DND-41 (cell line): ENCODE measurements at regions not wholly inside any gene's neighbourhood (a gene's known extent, or its start where the extent isn't known, plus 50 kb on each side); places are given as distances from the start of the nearest gene placed in this dataset.

Experiments
- ATAC-seq: fragments of 200-7000 bp; cut with Tn5 transposase; 3 replicates; pipeline ENCODE4 v1.9.1; 2021; ENCODE audit warnings: low read depth; ENCODE audit not compliant: insufficient read depth
- DNase-seq: peaks from one replicate; pipeline ENCODE4 v3.0.0-alpha.2; 2020
- H2AFZ ChIP-seq: 2 replicates; pipeline ENCODE4 v1.6.0; 2012; ENCODE audit warnings: low read depth, low read length
- H3K27ac ChIP-seq: 2 replicates; pipeline ENCODE4 v1.5.1; 2012; ENCODE audit warnings: low read length, inconsistent platforms
- H3K27me3 ChIP-seq: fragments of 200-600 bp; sonication (generic); 2 replicates; pipeline ENCODE4 v1.6.0; 2012; ENCODE audit warnings: low read length, mild to moderate bottlenecking, inconsistent platforms; ENCODE audit not compliant: insufficient read depth, poor library complexity
- H3K36me3 ChIP-seq: 2 replicates; pipeline ENCODE4 v1.5.1; 2012; ENCODE audit warnings: low read length, inconsistent platforms; ENCODE audit not compliant: insufficient read depth
- H3K4me1 ChIP-seq: 2 replicates; pipeline ENCODE4 v1.5.1; 2012; ENCODE audit warnings: mild to moderate bottlenecking, low read length; ENCODE audit not compliant: insufficient read depth
- H3K4me2 ChIP-seq: 2 replicates; pipeline ENCODE4 v1.6.0; 2012; ENCODE audit warnings: mild to moderate bottlenecking, moderate library complexity, low read length, inconsistent platforms; ENCODE audit not compliant: insufficient read depth
- H3K4me3 ChIP-seq, 2 experiments: fragments of 200-600 bp in 1 of 2; shearing (Covaris generic) in 1 of 2; 2 replicates each; pipeline ENCODE4 v1.5.1; 2012 to 2016; ENCODE audit warnings: inconsistent platforms in 2 of 2, low read length in 2 of 2, mild to moderate bottlenecking in 2 of 2, low read depth in 1 of 2, moderate library complexity in 1 of 2
- H3K79me2 ChIP-seq: 2 replicates; pipeline ENCODE4 v1.6.0; 2012; ENCODE audit warnings: low read length, inconsistent platforms; ENCODE audit not compliant: insufficient read depth
- H3K9ac ChIP-seq: 2 replicates; pipeline ENCODE4 v1.6.0; 2012; ENCODE audit warnings: low read depth, mild to moderate bottlenecking, inconsistent platforms, low read length, moderate library complexity
- H3K9me3 ChIP-seq: 2 replicates; pipeline ENCODE4 v1.5.1; 2012; ENCODE audit warnings: low read length, moderate library complexity, mild to moderate bottlenecking, inconsistent platforms; ENCODE audit not compliant: insufficient read depth, severe bottlenecking
- H4K20me1 ChIP-seq: 2 replicates; pipeline ENCODE4 v1.6.0; 2012; ENCODE audit warnings: low read length; ENCODE audit not compliant: insufficient read depth
- CTCF ChIP-seq: IDR thresholded peaks from 2 replicates; pipeline ENCODE4 v1.5.1; 2012; ENCODE audit warnings: borderline replicate concordance, low read length, moderate library complexity, mild to moderate bottlenecking; ENCODE audit not compliant: poor library complexity, severe bottlenecking; ENCODE audit errors: extremely low read depth
- EZH2 ChIP-seq: IDR thresholded peaks from 3 replicates; pipeline ENCODE4 v1.6.1; 2012; ENCODE audit warnings: borderline replicate concordance, low read depth, mild to moderate bottlenecking, moderate library complexity, low read length, inconsistent platforms; ENCODE audit not compliant: severe bottlenecking

GRCh38 chr16:49075709-49076108 lies 205.9 kb downstream of the CBLN1 start:
- Histone ChIP-seq H4K20me1 (no peaks in the 10 kb centered on the region), H3K4me2 (no peak overlapping the region), H3K4me1 (no peaks in the 10 kb centered on the region), H3K9ac (no peak overlapping the region), H3K27me3 (no peaks in the 10 kb centered on the region), H3K4me3 (no peak overlapping the region), H3K9me3 (no peaks in the 10 kb centered on the region), H3K36me3 (no peaks in the 10 kb centered on the region), H3K79me2 (no peaks in the 10 kb centered on the region), H3K27ac (no peak overlapping the region), H2AFZ (no peak overlapping the region)
- ATAC-seq (no peak), DNase-seq (no peak)
- no peak for TF ChIP-seq CTCF
- no peak for TF ChIP-seq EZH2

- TF ChIP-seq EZH2 (no peak), CTCF (no peak)
- Histone ChIP-seq H4K20me1 (no peaks in the 10 kb centered on the region), H3K27ac (no peak overlapping the region), H3K79me2 (no peaks in the 10 kb centered on the region), H3K9ac (no peak overlapping the region), H2AFZ (no peak overlapping the region), H3K9me3 (no peaks in the 10 kb centered on the region), H3K4me1 (no peaks in the 10 kb centered on the region), H3K36me3 (no peaks in the 10 kb centered on the region), H3K4me3 (no peak overlapping the region), H3K27me3 (no peaks in the 10 kb centered on the region), H3K4me2 (no peak overlapping the region)
- ATAC-seq (no peak), DNase-seq (no peak)
Measured at GRCh38 chr16:49068224-49068623, 213.4 kb downstream of the CBLN1 start.

GRCh38 chr16:49067776-49068175 lies 213.9 kb downstream of the CBLN1 start:
- no peak overlapping the region for H3K4me2 ChIP-seq
- no peaks in the 10 kb centered on the region for H3K36me3 ChIP-seq
- no peak overlapping the region for H3K27ac ChIP-seq
- H3K9ac ChIP-seq = no peak overlapping the region
- H3K4me1 ChIP-seq = no peaks in the 10 kb centered on the region
- H3K27me3 ChIP-seq = no peaks in the 10 kb centered on the region
- H2AFZ ChIP-seq = no peak overlapping the region
- ATAC-seq = no peak
- H3K9me3 ChIP-seq = no peaks in the 10 kb centered on the region
- no peaks in the 10 kb centered on the region for H3K79me2 ChIP-seq
- no peak for DNase-seq
- TF ChIP-seq CTCF (no peak), EZH2 (no peak)
- no peaks in the 10 kb centered on the region for H4K20me1 ChIP-seq
- no peak overlapping the region for H3K4me3 ChIP-seq

- Histone ChIP-seq H3K9me3 (no peaks in the 10 kb centered on the region), H3K4me1 (no peaks in the 10 kb centered on the region), H3K4me2 (no peak overlapping the region), H4K20me1 (no peaks in the 10 kb centered on the region), H3K4me3 (no peak overlapping the region), H3K27me3 (peaks cover 2% of the 10 kb centered on the region), H3K9ac (no peak overlapping the region), H3K79me2 (no peaks in the 10 kb centered on the region), H3K27ac (no peak overlapping the region), H3K36me3 (no peaks in the 10 kb centered on the region), H2AFZ (no peak overlapping the region)
- no peak for TF ChIP-seq EZH2
- no peak for TF ChIP-seq CTCF
- DNase-seq = no peak
- ATAC-seq = no peak
Measured at GRCh38 chr16:49061137-49061714, 220.4 kb downstream of the CBLN1 start.
